Inflammatory macrophage (primary cell): ENCODE measurements at regions not wholly inside any gene's neighbourhood (a gene's known extent, or its start where the extent isn't known, plus 50 kb on each side); places are given as distances from the start of the nearest gene placed in this dataset.

ENCODE experiments used
- DNase-seq, 2 donors: peaks; one replicate each; pipeline ENCODE4 v3.0.0-alpha.2; 2020 to 2022

DNA sequence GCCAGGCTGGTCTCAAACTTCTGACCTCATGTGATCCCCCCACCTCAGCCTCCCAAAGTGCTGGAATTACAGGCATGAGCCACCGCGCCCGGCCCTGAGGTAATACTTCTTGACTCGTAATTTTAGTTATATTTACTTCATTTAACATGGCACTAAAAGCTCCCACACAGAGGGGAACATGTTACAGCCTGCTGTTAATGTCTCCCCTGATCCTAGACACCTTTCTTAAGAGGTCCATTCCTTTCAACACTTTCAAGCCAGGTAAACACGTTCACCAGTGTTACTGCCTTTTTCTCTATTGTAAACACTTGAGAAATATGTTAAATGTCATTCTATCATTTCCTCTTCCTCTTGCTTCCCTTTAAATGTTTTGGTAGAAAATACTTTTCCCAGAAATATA lies 161.4 kb downstream of the METTL4 start:
- DNase-seq, result no peak

GRCh38 chr18:2410688-2411087 lies 160.6 kb downstream of the METTL4 start:
- no peak for DNase-seq

DNA sequence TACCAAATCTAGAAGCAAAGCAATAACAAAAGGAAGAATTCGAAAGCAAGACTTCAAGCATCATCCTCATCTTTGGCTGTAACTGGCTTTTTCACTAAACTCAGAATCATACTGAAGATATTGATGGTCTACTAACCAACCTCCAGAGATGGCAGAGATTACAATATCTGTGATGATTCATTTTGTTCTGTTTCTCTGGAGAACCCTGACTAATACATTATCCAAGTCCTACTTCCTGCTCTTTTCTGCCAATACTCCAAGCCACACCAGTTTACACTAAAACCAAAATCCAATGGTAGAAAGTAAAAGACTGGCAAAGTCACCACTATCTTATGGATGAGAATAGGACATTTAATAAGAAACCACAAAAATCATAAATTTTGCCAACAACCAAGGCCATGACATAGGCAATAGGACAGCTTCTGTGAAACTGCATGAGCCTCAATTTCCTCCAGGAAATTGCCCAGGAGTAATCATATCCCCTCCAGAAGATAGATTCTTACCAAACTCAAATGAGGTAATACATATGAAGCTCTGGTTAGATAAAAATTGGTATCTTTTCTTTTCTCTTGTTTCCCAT lies 159.8 kb downstream of the METTL4 start:
- no peak for DNase-seq

DNA sequence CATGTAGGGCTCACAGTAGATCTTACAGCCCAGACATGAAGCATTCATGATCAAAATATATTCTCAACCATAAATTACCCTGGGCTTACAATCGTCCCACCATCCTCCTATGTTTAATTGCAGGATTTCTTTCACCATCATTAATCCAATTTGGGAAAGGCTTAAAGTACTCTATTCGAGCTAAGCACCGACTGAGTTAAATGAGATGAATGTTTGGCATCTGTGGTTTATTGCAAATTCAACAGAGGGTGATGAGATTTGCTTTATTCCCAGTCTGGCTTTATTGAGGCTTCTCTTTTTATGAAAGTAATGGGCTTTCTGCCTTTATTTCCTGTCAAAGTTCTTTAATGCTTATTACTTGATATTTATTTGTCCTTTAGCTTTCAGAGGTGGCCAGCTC lies 159.0 kb downstream of the METTL4 start:
- DNase-seq, result no peak

DNA sequence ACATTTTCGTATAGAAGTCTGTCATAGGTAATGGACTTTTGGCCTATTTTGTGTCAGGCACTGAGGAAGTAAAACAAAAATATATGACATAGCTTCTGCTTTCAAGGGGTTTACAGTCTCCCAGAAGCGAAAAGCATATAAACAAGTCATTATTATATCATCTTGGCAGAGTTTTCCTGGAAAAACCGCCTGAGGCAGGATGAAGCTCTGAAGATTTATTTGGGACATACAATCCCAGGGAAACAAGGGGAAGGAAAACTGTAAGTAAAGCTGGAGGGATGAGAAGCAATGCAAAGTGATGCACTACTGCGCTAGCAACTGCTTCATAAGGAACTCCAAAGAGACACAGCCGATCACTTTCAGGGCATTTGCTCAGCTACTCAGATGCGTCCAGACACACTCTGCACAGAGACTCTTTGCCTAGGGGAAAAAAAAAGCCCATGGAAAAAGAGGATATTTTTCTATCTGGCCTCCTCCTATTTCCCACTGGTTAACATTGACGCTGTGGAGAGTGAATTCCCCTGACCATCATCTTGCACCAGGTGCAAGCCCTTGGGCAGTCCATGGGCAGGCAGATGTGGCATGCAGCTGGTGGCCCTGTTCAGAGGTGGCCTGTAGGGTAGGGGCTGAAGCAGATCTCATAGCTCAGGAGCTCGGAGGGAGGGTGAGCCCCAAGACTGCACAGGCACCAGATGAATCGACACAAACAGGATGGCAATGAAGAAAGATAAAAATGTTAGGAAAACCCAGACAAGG lies 158.1 kb downstream of the METTL4 start:
- DNase-seq, result no peak

- DNase-seq, result no peak
Observed at GRCh38 chr18:2414235-2414634, 157.1 kb downstream of the METTL4 start.

DNA sequence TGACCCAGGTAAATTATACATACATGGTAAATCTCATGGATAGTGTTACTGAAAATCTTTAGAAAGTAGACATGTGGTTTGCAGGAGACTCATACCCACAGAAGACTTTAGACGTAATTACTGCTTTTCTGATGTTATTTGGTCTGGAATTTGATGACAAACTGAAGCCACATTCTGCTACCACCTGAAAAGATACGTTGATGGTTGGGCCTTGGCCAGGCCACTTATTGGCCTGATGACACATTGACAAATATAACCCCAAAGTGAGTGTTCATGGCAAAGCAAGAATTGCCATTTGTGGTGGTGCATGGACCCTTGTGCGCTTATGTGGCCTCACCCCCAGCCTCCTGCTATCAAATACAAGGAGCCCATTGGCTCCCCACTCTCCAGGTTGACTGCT lies 155.6 kb downstream of the METTL4 start:
- no peak for DNase-seq

DNA sequence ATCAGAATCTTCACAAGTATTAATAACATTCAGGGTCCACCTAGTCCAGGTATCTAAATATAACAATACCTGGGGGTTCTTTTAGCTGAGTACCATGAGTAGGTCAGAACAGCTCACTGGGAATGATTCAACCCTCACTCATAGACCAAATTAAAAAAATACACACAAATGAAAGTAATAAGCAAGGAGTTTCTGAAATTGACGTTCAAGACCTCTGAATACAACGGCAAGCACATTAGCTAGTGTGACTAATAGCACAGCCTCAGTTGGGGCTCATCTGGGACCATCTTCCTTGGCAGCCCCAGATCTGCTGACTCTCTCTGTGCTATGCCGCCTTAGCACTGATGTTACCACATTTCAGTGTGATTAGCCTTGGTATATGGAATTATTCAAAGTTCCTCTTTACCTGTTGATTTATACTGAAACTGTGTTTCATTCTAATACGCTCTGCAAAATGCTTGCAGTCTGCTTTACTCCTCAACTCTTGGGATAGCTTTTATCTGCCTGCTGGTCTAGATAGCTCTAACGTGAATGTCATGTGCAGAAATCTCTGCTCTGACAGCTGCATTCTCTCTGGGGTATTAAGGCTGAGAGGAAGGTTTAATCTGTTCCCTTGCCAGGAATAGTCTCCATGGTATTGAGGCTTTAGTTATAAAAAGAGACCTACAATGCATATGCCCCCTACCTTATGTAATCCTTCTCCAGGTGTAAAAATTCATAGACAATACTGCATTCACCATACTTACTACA lies 153.3 kb downstream of the METTL4 start:
- no peak for DNase-seq

DNA sequence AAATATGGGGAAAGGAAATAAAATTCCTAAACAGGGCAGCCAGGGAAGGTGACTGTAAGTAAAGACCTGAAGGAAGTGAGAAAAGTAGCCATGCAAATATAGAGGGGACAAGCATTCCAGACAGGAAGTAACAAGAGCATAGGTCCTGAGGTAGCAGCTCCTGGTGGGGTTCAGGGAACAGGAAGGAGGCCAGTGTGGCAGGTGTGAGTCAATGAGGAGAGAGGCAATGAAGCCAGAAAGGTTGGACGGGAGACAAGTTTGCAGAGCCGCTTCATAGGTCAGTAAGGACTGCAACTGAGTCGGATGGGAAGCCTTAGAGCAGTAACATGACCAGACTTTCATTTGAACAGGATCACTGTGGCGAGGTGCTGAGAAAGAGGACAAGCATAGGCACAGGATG lies 150.9 kb downstream of the METTL4 start:
- no peak for DNase-seq

GRCh38 chr18:2423761-2424160 lies 147.5 kb downstream of the METTL4 start:
- DNase-seq, result no peak

DNA sequence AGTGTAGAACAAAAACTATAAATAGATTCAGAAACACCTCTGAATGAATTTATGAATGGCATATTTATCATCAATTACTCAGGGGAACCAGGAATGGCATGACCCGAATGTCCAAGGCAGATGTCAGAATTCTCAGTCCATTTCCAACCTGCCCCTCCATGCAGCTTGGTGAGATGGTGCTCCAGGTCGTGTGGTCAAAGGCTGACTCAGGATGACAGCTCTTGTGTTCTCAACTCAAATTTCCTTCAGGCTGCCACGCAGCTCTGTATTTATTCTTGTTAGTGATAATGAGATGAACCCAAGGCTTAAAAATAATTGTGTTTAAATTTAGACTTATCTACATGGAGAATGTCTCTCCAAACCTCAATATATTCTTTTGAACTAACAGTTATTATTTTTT lies 146.9 kb downstream of the METTL4 start:
- no peak for DNase-seq

DNA sequence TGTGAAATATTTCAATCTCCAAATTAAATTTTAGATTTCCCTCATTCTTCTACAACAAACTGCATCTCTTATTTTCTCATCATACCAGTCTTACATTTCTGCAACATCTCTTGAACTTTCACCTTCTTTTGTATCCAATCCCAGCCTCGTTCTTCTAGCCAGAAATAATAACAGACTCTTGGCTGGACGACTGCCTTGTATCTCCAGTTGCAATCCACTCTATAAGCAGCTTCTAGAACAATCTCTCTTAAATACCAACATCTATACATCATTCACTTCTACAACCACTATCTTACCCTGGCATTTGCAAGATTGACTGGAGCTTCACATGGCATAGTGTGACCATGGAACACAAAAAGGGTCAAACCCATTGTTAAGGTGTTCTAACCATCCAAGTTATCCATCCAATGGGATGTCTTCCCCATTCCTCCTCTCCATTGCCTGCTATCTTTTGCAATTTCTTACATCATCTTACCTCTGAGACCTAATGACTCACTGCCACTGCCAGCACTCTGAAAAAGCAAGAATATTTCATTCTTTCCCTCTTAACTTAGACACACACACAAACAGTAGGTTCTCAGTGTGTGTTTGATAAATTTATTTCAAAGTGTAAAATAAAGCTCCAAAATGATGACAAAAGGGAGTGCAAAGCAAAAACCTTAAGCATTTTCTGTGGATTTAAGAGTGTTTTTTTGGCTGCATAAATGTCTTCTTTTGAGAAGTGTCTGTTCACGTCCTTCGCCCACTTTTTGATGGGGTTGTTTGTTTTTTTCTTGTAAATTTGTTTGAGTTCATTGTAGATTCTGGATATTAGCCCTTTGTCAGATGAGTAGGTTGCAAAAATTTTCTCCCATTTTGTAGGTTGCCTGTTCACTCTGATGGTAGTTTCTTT lies 145.6 kb downstream of the METTL4 start:
- no peak for DNase-seq

GRCh38 chr18:2430191-2430590 lies 141.1 kb downstream of the METTL4 start:
- DNase-seq, result no peak

- DNase-seq, result no peak
Observed at GRCh38 chr18:2431806-2432205, 139.5 kb downstream of the METTL4 start.

DNA sequence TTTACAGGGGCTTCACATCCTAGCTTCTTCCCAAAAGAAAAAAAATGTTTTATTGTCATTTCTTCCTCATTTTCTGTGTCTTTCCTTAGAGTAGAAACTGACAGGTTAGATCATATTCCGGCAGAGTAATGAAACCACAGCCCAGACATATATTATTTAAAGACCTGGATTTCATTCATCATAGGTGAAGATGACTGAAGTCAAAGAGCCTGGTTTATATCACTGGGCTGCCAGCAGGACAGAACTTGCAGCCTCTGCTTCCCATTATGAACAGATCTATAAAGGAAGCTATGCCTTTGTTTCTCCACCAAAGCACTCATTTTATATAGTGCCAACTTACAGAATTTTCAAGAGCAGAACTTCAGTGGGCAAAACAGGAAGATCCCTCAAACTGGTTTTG lies 137.9 kb downstream of the METTL4 start:
- no peak for DNase-seq

GRCh38 chr18:2441544-2441943 lies 129.8 kb downstream of the METTL4 start:
- DNase-seq, result no peak

- no peak for DNase-seq
Observed at GRCh38 chr18:2442006-2442405, 129.3 kb downstream of the METTL4 start.

DNA sequence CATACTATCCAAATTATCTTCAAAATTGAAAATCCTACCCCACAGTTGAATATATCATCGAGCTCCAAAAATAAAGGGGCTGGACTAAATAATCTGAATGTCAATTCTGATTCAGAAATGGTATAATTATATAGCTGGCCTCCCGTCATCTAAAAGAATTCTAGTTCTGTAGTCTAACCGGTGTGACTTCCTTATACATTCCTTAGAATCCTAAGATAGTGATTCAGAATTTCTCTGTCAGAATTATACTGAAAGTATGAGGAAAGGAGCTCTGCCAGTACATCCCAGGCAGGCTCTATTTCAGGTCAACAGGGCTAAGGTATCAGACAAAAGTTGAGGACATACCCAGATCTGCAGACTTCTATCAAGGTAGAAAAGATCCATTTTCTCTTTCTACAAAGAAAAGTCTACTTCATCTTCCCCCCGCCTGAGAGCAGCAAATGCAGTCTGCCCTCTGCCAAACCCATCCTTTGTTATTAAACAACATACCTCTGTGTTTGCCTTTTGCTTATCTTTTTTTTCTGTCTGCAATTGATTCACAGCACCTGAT lies 128.5 kb downstream of the METTL4 start:
- no peak for DNase-seq

GRCh38 chr18:2444201-2444875 lies 127.0 kb downstream of the METTL4 start:
- peak; percentile 37 to 54 for DNase-seq

- peak; percentile 46 to 92 for DNase-seq
Observed at GRCh38 chr18:2448565-2449151, 122.6 kb downstream of the METTL4 start.

DNA sequence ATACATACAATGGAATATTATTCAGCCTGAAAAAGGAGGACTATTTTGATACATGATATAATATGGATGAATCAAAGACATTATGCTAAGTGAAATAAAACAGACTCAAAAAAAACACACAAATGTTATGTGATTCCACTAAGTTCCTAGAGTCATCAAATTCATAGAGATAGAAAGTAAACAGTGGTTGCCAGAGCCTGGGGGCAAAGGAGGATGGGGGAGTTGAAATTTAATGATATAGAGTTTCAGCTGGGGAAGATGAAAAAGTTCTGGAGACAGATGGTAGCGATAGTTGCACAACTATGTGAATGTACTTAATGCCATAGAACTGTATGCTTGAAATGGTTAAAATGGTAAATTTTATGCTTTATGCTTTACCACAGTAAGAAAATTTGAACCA lies 119.7 kb downstream of the METTL4 start:
- DNase-seq, result no peak

- no peak for DNase-seq
Observed at GRCh38 chr18:2459886-2460285, 111.4 kb downstream of the METTL4 start.
